HG03442 (cell line): ENCODE measurements at regions not wholly inside any gene's neighbourhood (a gene's known extent, or its start where the extent isn't known, plus 50 kb on each side); places are given as distances from the start of the nearest gene placed in this dataset.
"Not testable (repeated sequence)": the region's sequence is repeated elsewhere in the genome, so short reads cannot be mapped to it uniquely, and the experiment has no call there.

Experiments
- ATAC-seq: cut with Tn5 transposase; IDR thresholded peaks from one replicate; pipeline ENCODE4 v1.9.1; 2021; ENCODE audit warnings: mild to moderate bottlenecking, moderate library complexity; ENCODE audit not compliant: unreplicated experiment

GRCh38 chr7:85688712-85689111 lies 501.9 kb upstream of the SEMA3D start:
- ATAC-seq: no peak

- no peak for ATAC-seq
Observed at GRCh38 chr7:85686401-85687181, 499.7 kb upstream of the SEMA3D start.

- ATAC-seq: no peak
Observed at GRCh38 chr7:85685901-85686300, 499.0 kb upstream of the SEMA3D start.

- no peak for ATAC-seq
Observed at GRCh38 chr7:85682833-85683620, 496.2 kb upstream of the SEMA3D start.

- ATAC-seq: no peak
Observed at GRCh38 chr7:85681241-85681640, 494.4 kb upstream of the SEMA3D start.

GRCh38 chr7:85675093-85675492 lies 488.2 kb upstream of the SEMA3D start:
- ATAC-seq: not testable (repeated sequence)

GRCh38 chr7:85673876-85674275 lies 487.0 kb upstream of the SEMA3D start:
- no peak for ATAC-seq

- ATAC-seq: no peak
Observed at GRCh38 chr7:85669225-85669624, 482.4 kb upstream of the SEMA3D start.

- ATAC-seq: no peak
Observed at GRCh38 chr7:85664341-85664740, 477.5 kb upstream of the SEMA3D start.

GRCh38 chr7:85659364-85659763 lies 472.5 kb upstream of the SEMA3D start:
- ATAC-seq: no peak

- ATAC-seq: no peak
Observed at GRCh38 chr7:85655252-85655651, 468.4 kb upstream of the SEMA3D start.

- ATAC-seq: no peak
Observed at GRCh38 chr7:85644272-85644671, 457.4 kb upstream of the SEMA3D start.

GRCh38 chr7:85641331-85641730 lies 454.5 kb upstream of the SEMA3D start:
- no peak for ATAC-seq

GRCh38 chr7:85638394-85638793 lies 451.5 kb upstream of the SEMA3D start:
- no peak for ATAC-seq

- no peak for ATAC-seq
Observed at GRCh38 chr7:85634951-85635350, 448.1 kb upstream of the SEMA3D start.

GRCh38 chr7:85630904-85631600 lies 444.2 kb upstream of the SEMA3D start:
- no peak for ATAC-seq

GRCh38 chr7:85627791-85628586 lies 441.1 kb upstream of the SEMA3D start:
- ATAC-seq: no peak

GRCh38 chr7:85622059-85622458 lies 435.2 kb upstream of the SEMA3D start:
- no peak for ATAC-seq

- ATAC-seq: no peak
Observed at GRCh38 chr7:85620936-85621685, 434.3 kb upstream of the SEMA3D start.

- no peak for ATAC-seq
Observed at GRCh38 chr7:85619236-85619635, 432.4 kb upstream of the SEMA3D start.
